ENCODE measurements at regions not wholly inside any gene's neighbourhood (a gene's known extent, or its start where the extent isn't known, plus 50 kb on each side); places are given as distances from the start of the nearest gene placed in this dataset.

DNA sequence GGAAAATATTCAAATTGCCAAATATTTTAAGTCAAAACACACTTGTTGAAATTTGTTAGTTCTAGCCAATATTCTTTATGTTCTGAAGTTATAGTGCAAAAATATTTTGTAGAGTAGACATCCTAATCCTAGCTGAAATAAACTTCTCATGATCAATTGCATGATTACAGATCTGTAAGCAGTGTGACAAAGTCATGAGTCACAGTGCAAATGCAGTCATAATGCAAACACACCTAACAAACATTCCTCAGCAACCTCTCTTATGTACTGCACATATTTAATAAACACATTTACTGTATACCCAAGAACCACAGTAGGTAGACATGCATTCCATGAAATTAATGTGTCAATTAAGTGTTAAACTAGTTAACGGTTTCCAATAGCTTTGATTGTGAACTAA, 1857.4 kb downstream of the NCAM2 start:
- Histone ChIP-seq H3K4me3 (ENCODE audit: insufficient read length, low read depth) (no peak overlapping the region), H3K36me3 (ENCODE audit: insufficient read depth, insufficient read length, low read length) (no peaks in the 10 kb centered on the region), H3K27me3 (ENCODE audit: insufficient read depth, insufficient read length) (no peaks in the 10 kb centered on the region), H3K4me1 (ENCODE audit: insufficient read depth, insufficient read length) (no peaks in the 10 kb centered on the region), H3K9me3 (ENCODE audit: insufficient read depth, low read length) (no peaks in the 10 kb centered on the region), H3K9ac (ENCODE audit: insufficient read length, low read depth) (no peak overlapping the region)
- no peak for DNase-seq (ENCODE audit: low read depth, low spot score)
- TF ChIP-seq ZNF274 (IDR thresholded peaks at IDR 0.05; ENCODE audit: low read depth, low read length) (no peak), SUZ12 (IDR thresholded peaks at IDR 0.05; ENCODE audit: extremely low read depth, insufficient read depth, insufficient read length) (no peak), YY1 (IDR thresholded peaks at IDR 0.05; ENCODE audit: insufficient read depth, insufficient read length) (no peak)

DNA sequence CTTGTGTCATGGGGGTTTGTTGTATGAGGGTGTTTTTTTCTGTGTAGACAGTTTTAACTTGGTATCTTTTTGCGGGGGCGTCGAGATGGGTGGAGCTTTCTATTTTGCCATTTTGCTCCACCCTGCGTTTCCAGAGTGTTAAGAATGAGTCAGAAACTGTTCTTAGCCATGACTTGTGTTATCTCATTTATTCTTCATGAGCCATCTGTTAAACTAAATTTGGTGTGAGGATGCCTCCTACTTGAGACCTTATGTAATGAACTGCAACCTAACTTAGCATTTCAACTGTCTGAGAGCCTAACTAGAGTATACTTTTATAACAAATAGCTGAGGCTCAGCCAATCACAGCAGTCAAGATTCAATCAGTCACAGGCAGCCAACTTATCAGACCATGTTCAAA, 1873.5 kb downstream of the NCAM2 start:
- Histone ChIP-seq H3K4me3 (ENCODE audit: insufficient read length, low read depth) (no peak overlapping the region), H3K9ac (ENCODE audit: insufficient read length, low read depth) (no peak overlapping the region), H3K27me3 (ENCODE audit: insufficient read depth, insufficient read length) (no peaks in the 10 kb centered on the region), H3K4me1 (ENCODE audit: insufficient read depth, insufficient read length) (no peaks in the 10 kb centered on the region), H3K36me3 (ENCODE audit: insufficient read depth, insufficient read length, low read length) (no peaks in the 10 kb centered on the region), H3K9me3 (ENCODE audit: insufficient read depth, low read length) (no peaks in the 10 kb centered on the region)
- TF ChIP-seq ZNF274 (IDR thresholded peaks at IDR 0.05; ENCODE audit: low read depth, low read length): no peak
- TF ChIP-seq SUZ12 (IDR thresholded peaks at IDR 0.05; ENCODE audit: extremely low read depth, insufficient read depth, insufficient read length): no peak
- no peak for TF ChIP-seq YY1 (IDR thresholded peaks at IDR 0.05; ENCODE audit: insufficient read depth, insufficient read length)
- no peak for DNase-seq (ENCODE audit: low read depth, low spot score)

DNA sequence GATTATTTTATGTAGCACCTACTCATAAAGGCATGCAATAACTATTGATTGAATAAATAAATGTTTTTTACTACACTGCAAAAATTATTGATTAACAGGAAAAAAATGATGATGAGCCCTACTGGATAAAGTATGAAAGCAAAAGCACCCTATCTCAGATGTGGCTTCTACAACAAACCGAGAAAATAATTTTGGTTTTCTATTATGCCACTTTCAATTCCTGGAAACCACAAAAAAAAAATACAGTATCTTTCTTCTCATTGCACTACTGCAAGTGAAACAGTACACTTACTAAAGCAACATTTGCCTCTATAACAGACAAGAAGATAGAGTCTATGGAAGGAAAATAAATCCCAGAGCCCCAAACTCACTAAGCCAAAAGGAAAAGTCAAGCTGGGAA, 1882.4 kb downstream of the NCAM2 start:
- Histone ChIP-seq H3K27me3 (ENCODE audit: insufficient read depth, insufficient read length) (no peaks in the 10 kb centered on the region), H3K4me1 (ENCODE audit: insufficient read depth, insufficient read length) (no peaks in the 10 kb centered on the region), H3K4me3 (ENCODE audit: insufficient read length, low read depth) (no peak overlapping the region), H3K36me3 (ENCODE audit: insufficient read depth, insufficient read length, low read length) (no peaks in the 10 kb centered on the region), H3K9ac (ENCODE audit: insufficient read length, low read depth) (no peak overlapping the region), H3K9me3 (ENCODE audit: insufficient read depth, low read length) (no peaks in the 10 kb centered on the region)
- no peak for DNase-seq (ENCODE audit: low read depth, low spot score)
- TF ChIP-seq YY1 (IDR thresholded peaks at IDR 0.05; ENCODE audit: insufficient read depth, insufficient read length): no peak

DNA sequence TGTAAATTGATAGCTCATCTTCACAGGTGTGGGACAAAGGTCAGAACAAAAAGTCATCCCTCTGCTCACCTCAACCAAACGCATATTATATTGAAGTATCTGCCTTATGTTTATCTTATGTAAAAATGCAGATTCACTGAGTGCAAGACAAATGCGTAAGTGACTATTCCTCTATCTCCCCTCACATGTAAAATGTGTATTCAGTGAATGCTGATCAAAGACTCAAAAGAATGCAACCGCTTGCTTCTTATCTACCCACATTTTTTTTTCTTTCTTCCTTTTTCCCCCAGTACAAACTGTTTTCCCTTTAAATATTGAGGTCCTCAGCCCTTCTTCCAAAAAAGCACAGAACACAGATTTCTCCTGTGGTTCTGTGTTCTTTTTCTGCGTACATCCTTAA, 1882.9 kb downstream of the NCAM2 start:
- H3K4me3 ChIP-seq (ENCODE audit: insufficient read length, low read depth): no peak overlapping the region
- H3K9ac ChIP-seq (ENCODE audit: insufficient read length, low read depth): no peak overlapping the region
- no peak for DNase-seq (ENCODE audit: low read depth, low spot score)
- H3K36me3 ChIP-seq (ENCODE audit: insufficient read depth, insufficient read length, low read length): no peaks in the 10 kb centered on the region
- H3K9me3 ChIP-seq (ENCODE audit: insufficient read depth, low read length): no peaks in the 10 kb centered on the region
- no peak for TF ChIP-seq ZNF274 (IDR thresholded peaks at IDR 0.05; ENCODE audit: low read depth, low read length)
- TF ChIP-seq SUZ12 (IDR thresholded peaks at IDR 0.05; ENCODE audit: extremely low read depth, insufficient read depth, insufficient read length): no peak
- no peak for TF ChIP-seq YY1 (IDR thresholded peaks at IDR 0.05; ENCODE audit: insufficient read depth, insufficient read length)
- H3K27me3 ChIP-seq (ENCODE audit: insufficient read depth, insufficient read length): no peaks in the 10 kb centered on the region
- H3K4me1 ChIP-seq (ENCODE audit: insufficient read depth, insufficient read length): no peaks in the 10 kb centered on the region

DNA sequence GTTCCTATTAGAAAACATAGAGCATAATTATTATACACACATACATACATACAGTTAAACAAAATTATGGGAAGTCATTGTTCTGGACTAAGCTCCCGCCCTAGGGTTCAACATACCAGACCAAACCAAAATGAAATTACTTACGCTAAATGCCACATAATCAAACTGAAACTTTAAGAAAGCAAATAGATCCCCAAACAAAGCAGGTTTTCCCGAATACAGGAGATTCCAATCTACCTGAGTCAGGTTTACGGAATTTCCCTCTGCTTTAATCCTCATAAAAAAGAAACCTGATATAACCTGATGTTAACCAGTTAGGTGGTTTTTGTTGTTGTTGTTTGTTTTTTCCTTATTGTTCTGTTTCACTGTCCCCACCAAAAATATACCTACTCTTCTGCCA, 1886.9 kb downstream of the NCAM2 start:
- H3K4me1 ChIP-seq (ENCODE audit: insufficient read depth, insufficient read length): no peaks in the 10 kb centered on the region
- H3K27me3 ChIP-seq (ENCODE audit: insufficient read depth, insufficient read length): no peaks in the 10 kb centered on the region
- TF ChIP-seq SUZ12 (IDR thresholded peaks at IDR 0.05; ENCODE audit: extremely low read depth, insufficient read depth, insufficient read length) (no peak), ZNF274 (IDR thresholded peaks at IDR 0.05; ENCODE audit: low read depth, low read length) (no peak), YY1 (IDR thresholded peaks at IDR 0.05; ENCODE audit: insufficient read depth, insufficient read length) (no peak)
- H3K9ac ChIP-seq (ENCODE audit: insufficient read length, low read depth): no peak overlapping the region
- no peaks in the 10 kb centered on the region for H3K36me3 ChIP-seq (ENCODE audit: insufficient read depth, insufficient read length, low read length)
- H3K4me3 ChIP-seq (ENCODE audit: insufficient read length, low read depth): no peak overlapping the region
- DNase-seq (ENCODE audit: low read depth, low spot score): no peak
- no peaks in the 10 kb centered on the region for H3K9me3 ChIP-seq (ENCODE audit: insufficient read depth, low read length)

DNA sequence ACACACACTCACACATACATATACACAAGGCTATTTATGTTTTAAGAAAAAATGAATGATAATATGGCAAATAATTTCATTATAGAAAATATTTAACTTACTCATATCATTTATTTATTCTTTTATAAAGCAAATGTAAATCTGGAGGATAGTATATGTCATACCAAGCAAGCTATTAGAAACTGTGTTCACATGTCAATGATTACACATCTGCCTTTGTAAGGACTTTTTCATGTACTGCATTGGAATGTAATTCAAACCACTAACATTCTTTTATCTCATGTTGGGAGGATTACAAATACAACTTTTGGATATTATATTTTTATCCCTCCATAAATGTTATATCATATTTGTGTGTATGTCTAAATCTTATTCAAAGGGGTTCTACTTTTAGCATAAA, 1887.4 kb downstream of the NCAM2 start:
- no peak for DNase-seq (ENCODE audit: low read depth, low spot score)
- Histone ChIP-seq H3K9me3 (ENCODE audit: insufficient read depth, low read length) (no peaks in the 10 kb centered on the region), H3K27me3 (ENCODE audit: insufficient read depth, insufficient read length) (no peaks in the 10 kb centered on the region), H3K4me1 (ENCODE audit: insufficient read depth, insufficient read length) (no peaks in the 10 kb centered on the region), H3K4me3 (ENCODE audit: insufficient read length, low read depth) (no peak overlapping the region), H3K9ac (ENCODE audit: insufficient read length, low read depth) (no peak overlapping the region), H3K36me3 (ENCODE audit: insufficient read depth, insufficient read length, low read length) (no peaks in the 10 kb centered on the region)
- TF ChIP-seq YY1 (IDR thresholded peaks at IDR 0.05; ENCODE audit: insufficient read depth, insufficient read length) (no peak), SUZ12 (IDR thresholded peaks at IDR 0.05; ENCODE audit: extremely low read depth, insufficient read depth, insufficient read length) (no peak), ZNF274 (IDR thresholded peaks at IDR 0.05; ENCODE audit: low read depth, low read length) (no peak)

DNA sequence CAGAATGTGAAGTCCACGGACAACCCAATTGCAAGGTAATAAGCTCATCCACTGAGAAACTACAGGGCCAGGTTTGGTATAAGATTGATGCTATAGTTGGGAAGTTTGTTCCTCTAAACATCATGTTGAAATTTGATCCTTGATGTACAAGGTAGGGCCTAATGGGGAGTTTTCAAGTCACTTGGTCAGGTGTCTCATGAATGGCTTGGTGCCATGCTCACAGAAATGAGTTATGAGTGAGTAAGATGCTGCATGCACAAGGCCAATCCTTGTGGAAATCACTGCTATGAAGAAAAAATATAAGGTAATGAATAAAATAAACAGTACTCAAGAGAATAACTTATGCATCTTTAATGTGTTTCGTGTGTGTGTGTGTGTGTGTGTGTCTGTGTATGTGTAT, 1891.2 kb downstream of the NCAM2 start:
- H3K9ac ChIP-seq (ENCODE audit: insufficient read length, low read depth): no peak overlapping the region
- no peaks in the 10 kb centered on the region for H3K4me1 ChIP-seq (ENCODE audit: insufficient read depth, insufficient read length)
- no peaks in the 10 kb centered on the region for H3K27me3 ChIP-seq (ENCODE audit: insufficient read depth, insufficient read length)
- no peak for DNase-seq (ENCODE audit: low read depth, low spot score)
- TF ChIP-seq ZNF274 (IDR thresholded peaks at IDR 0.05; ENCODE audit: low read depth, low read length) (no peak), YY1 (IDR thresholded peaks at IDR 0.05; ENCODE audit: insufficient read depth, insufficient read length) (no peak)
- no peaks in the 10 kb centered on the region for H3K9me3 ChIP-seq (ENCODE audit: insufficient read depth, low read length)
- H3K4me3 ChIP-seq (ENCODE audit: insufficient read length, low read depth): no peak overlapping the region
- H3K36me3 ChIP-seq (ENCODE audit: insufficient read depth, insufficient read length, low read length): no peaks in the 10 kb centered on the region

DNA sequence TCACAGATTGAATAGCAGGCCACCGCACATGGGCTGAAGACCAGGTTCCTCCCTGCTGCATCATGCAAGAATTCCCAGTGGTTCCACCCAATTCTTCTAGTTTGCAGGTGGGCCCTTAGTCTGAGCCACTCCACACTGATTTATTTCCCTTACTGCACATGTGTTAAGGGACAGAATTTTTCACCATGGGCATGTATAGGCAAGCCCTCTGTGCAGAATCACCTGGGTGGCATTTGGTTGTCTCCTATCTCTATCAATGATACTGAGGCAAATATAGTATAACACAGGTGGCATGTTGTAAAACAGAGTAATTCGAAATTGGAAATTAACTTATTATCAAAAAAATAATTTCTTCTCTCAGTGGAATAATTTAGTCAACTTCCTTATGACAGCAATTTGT, 1892.4 kb downstream of the NCAM2 start:
- Histone ChIP-seq H3K36me3 (ENCODE audit: insufficient read depth, insufficient read length, low read length) (no peaks in the 10 kb centered on the region), H3K4me1 (ENCODE audit: insufficient read depth, insufficient read length) (no peaks in the 10 kb centered on the region), H3K27me3 (ENCODE audit: insufficient read depth, insufficient read length) (no peaks in the 10 kb centered on the region), H3K9ac (ENCODE audit: insufficient read length, low read depth) (no peak overlapping the region), H3K9me3 (ENCODE audit: insufficient read depth, low read length) (no peaks in the 10 kb centered on the region), H3K4me3 (ENCODE audit: insufficient read length, low read depth) (no peak overlapping the region)
- TF ChIP-seq ZNF274 (IDR thresholded peaks at IDR 0.05; ENCODE audit: low read depth, low read length) (no peak), YY1 (IDR thresholded peaks at IDR 0.05; ENCODE audit: insufficient read depth, insufficient read length) (no peak), SUZ12 (IDR thresholded peaks at IDR 0.05; ENCODE audit: extremely low read depth, insufficient read depth, insufficient read length) (no peak)
- DNase-seq (ENCODE audit: low read depth, low spot score): no peak

Data from NT2/D1 (cell line).